SH-SY5Y (cell line): ENCODE measurements at regions not wholly inside any gene's neighbourhood (a gene's known extent, or its start where the extent isn't known, plus 50 kb on each side); places are given as distances from the start of the nearest gene placed in this dataset.

Source experiments
- GATA2 ChIP-seq: IDR thresholded peaks from 2 replicates; pipeline ENCODE4 v1.6.1; 2011; ENCODE audit warnings: mild to moderate bottlenecking, low read depth, low read length
- GATA3 ChIP-seq: IDR thresholded peaks from 2 replicates; pipeline ENCODE4 v1.6.1; 2011; ENCODE audit warnings: low read depth, mild to moderate bottlenecking, low read length, moderate library complexity

DNA sequence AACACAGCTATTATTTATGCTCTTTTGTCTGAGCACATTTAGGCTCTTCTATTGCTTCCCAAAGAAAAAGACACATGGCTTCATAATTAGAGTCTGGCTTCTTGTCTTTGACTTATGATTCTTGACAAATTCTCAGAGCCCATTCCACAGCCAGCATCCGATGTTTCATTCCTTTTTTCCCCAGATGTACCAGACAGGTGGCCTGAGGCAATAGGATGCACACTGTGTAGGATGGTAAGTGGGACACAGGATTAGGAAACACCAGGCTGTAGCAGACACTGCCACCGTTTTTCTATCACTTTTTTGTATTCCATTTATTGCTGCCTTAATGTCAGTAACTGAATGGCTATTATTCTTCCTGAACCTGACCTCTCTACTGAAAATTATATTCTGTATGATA is 188.9 kb upstream of the CDIN1 start:
- TF ChIP-seq GATA2 = no peak
- TF ChIP-seq GATA3 = no peak
